T-helper 22 cell (primary cell): ENCODE measurements at regions not wholly inside any gene's neighbourhood (a gene's known extent, or its start where the extent isn't known, plus 50 kb on each side); places are given as distances from the start of the nearest gene placed in this dataset.

Experiments used
- DNase-seq: peaks from one replicate; pipeline ENCODE4 v3.0.0-alpha.2; 2020; ENCODE audit warnings: low read depth

GRCh38 chr14:71202881-71203280 is 295.6 kb downstream of the PCNX1 start:
- DNase-seq = no peak

- DNase-seq = no peak
Measured at GRCh38 chr14:71203306-71203705, 296.0 kb downstream of the PCNX1 start.

GRCh38 chr14:71204231-71204630 is 297.0 kb downstream of the PCNX1 start:
- no peak for DNase-seq

- no peak for DNase-seq
Measured at GRCh38 chr14:71204768-71205167, 297.5 kb downstream of the PCNX1 start.

- DNase-seq = no peak
Measured at GRCh38 chr14:71206123-71206522, 298.9 kb downstream of the PCNX1 start.

- DNase-seq = no peak
Measured at GRCh38 chr14:71206766-71207371, 299.6 kb downstream of the PCNX1 start.

- DNase-seq = no peak
Measured at GRCh38 chr14:71208702-71209357, 301.6 kb downstream of the PCNX1 start.

GRCh38 chr14:71209888-71210287 is 302.6 kb downstream of the PCNX1 start:
- DNase-seq = no peak

GRCh38 chr14:71212093-71212492 is 304.8 kb downstream of the PCNX1 start:
- DNase-seq = no peak

- no peak for DNase-seq
Measured at GRCh38 chr14:71212683-71213107, 305.4 kb downstream of the PCNX1 start.

- no peak for DNase-seq
Measured at GRCh38 chr14:71214241-71214640, 307.0 kb downstream of the PCNX1 start.

GRCh38 chr14:71220462-71220861 is 313.2 kb downstream of the PCNX1 start:
- DNase-seq = no peak

GRCh38 chr14:71221119-71221518 is 313.9 kb downstream of the PCNX1 start:
- no peak for DNase-seq

GRCh38 chr14:71225113-71225512 is 317.9 kb downstream of the PCNX1 start:
- no peak for DNase-seq

- no peak for DNase-seq
Measured at GRCh38 chr14:71228711-71229110, 321.5 kb downstream of the PCNX1 start.

GRCh38 chr14:71229875-71230274 is 322.6 kb downstream of the PCNX1 start:
- no peak for DNase-seq

GRCh38 chr14:71230897-71231296 is 323.6 kb downstream of the PCNX1 start:
- no peak for DNase-seq

GRCh38 chr14:71231521-71232393 is 324.5 kb downstream of the PCNX1 start:
- no peak for DNase-seq

- no peak for DNase-seq
Measured at GRCh38 chr14:71232506-71232905, 325.2 kb downstream of the PCNX1 start.

GRCh38 chr14:71235875-71236274 is 328.6 kb downstream of the PCNX1 start:
- DNase-seq = no peak

- no peak for DNase-seq
Measured at GRCh38 chr14:71236487-71236886, 329.2 kb downstream of the PCNX1 start.

- DNase-seq = no peak
Measured at GRCh38 chr14:71237556-71237955, 330.3 kb downstream of the PCNX1 start.

- DNase-seq = no peak
Measured at GRCh38 chr14:71238835-71239234, 331.6 kb downstream of the PCNX1 start.
